SW480 (cell line): ENCODE measurements at regions not wholly inside any gene's neighbourhood (a gene's known extent, or its start where the extent isn't known, plus 50 kb on each side); places are given as distances from the start of the nearest gene placed in this dataset.

Source experiments
- DNase-seq: peaks from one replicate; pipeline ENCODE4 v3.0.0-alpha.2; 2016; ENCODE audit warnings: low spot score

DNA sequence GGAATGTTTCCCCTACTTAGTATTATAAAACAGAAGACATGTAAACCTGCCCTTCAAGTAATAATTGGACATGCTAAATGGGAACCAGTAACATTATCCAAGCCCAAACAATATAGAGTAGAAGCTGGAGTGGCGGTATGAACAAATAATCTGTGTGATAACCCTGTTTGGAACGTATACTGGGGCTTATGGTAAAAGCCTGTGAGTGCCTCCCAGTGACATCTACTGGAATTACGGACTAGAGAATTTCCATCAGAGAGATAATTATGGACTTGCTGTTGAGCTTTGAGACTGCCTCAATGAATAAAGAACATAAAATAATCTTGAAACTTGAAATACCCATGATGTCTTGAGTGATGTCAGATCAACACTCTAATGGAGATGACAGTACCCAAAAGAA lies 406.3 kb upstream of the GRIA3 start:
- DNase-seq: no peak

DNA sequence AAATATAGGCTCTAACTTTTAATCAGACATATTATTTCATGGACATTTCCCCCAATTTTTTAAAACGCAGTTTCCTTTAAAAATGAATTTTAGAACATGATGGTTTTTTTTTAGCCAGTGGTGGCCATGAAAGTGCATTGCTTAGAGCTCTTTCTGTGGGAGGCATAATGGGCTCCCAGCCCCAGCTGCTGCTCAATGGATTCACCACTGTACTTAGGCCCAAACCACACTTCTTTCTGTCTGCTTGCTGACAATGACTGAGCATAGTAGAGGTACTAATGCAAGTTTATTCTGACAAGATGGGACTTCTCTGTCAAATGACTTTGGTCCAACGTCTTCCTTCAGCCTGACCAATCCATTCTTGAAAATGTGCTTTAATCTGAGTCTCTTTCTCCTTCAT lies 400.2 kb upstream of the GRIA3 start:
- DNase-seq: no peak

DNA sequence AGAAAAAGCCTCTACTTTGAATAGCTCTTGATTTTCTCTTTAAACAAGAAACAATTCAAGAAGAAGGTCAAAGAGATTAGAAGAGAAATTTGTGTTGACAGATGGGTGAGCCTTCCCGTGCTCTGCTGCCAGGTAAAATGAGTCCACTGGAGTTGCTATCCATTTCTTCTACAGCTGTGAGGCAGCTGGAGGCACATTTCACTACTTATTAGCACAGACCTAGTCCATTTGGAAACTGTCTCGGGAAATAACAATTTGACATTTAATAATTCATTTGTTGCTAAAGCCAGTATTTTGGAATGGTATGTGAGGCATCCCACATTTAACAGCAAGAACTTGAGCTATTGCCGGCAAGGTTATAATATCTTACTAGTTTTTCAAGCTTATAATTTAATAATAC lies 396.8 kb upstream of the GRIA3 start:
- no peak for DNase-seq

DNA sequence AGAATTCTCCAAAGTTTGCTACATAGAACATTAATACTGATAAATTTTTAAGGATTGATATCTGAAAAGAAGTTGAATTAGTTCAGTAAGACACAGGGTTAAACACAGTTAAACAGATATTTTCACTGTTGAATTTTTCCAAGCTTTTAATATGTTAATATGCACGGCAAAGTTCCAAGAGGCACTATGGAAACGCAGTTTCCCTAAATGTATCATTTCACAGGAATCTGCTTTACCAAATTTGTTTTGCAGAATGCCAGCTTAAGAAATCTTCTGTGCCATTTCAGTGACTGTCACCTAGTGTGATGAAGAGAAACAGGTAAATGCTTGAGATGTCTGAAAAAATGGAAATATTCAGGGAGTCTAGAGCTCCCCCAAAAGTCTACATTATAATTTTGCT lies 395.9 kb upstream of the GRIA3 start:
- DNase-seq: no peak

DNA sequence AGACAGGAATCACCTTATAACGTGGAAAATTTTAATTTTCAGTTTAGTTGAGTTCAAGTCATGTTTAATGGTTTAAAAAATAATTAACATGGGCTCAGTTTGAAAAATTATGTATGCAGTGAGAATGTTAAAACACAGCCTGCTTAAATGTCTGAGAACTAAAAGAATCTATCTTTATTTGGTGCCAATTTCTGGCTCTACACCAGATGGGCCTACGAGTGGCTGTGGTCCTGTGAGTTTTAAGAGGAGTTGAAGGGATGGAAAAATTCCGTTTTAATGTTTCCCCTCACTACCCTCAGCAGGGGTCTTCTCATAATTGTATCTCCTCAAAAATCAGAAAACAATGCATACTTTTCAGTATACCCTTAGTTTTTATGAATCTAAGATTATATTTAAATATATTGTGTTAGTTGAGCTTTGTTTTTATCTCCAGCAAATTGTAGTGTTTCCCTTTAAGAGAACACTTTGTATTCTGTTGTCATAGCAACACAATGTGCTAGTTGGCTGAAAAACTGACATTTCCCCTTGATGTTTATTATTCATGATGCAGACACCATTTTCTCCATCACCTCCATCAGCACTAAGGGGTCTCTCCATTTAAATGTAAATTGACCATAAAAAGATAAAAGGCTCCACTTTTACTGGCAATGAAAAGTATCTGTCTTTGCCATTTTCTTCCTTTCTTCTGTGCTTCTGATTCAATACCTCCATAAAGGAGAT lies 393.5 kb upstream of the GRIA3 start:
- DNase-seq: no peak

DNA sequence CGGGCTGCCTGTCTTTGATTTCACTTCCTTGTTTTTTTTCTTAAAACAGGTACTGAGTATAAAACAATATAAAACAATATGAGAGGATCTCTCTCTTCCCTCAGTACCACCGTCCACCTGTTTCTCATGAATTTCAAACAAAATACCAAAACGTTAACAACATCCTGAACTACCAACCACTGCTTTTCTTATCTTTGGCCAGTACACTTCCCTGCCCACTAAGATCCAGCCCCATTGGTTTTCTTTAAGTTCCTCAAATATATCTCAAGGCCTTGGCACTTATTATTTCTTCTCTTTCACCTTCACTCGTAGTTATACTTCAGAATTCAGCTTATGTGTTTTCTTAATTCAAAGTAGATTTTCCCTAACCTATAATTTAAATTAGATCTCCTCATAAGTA lies 370.2 kb upstream of the GRIA3 start:
- DNase-seq: no peak

DNA sequence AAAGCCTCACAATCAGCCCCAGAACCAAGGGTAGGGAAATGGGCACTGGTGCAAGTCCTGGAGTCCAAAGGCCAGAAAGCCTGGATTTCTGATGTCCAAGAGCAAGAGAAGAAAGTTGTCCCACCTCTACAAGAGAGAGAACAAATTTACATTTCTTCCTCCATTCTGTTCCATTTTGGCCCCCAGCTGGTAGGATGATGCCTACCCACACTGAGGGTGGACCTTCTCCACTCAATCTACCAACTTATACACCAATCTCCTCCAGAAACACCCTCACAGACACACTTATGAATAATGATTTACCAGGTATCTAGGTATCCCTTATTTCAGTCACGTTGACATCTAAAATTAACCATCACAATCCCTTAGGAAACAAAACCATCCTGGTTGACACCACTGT lies 367.8 kb upstream of the GRIA3 start:
- DNase-seq: no peak

DNA sequence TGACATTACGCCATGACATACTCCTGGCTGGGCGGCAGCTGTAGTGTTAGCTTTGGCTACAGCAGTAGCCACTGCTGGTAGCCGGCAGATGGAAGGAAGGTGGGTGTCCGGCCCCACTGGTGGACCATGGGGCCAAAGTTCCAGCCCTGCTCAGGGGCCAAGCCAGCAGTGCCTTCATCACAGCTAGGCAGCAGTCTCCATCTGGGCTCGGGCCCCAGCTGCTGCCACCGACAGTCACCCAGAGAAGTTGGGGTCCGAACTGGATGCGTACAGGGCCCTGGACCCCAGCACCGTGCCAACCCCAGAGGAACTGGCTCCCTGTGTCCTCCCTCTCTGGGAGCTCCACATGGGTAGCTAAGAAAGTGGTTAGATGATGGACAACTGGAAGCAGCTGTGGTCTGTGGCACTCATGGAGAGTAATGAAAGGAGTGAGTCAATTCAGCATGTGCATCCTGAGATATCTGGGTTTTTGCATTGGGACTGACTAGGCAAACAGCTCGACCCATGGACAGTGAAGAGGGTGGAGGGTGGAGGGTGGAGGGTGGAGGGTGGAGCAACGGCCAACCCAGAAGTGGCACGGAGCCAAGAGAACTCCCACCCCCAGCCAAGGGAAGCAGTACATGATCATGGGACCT lies 366.6 kb upstream of the GRIA3 start:
- no peak for DNase-seq

DNA sequence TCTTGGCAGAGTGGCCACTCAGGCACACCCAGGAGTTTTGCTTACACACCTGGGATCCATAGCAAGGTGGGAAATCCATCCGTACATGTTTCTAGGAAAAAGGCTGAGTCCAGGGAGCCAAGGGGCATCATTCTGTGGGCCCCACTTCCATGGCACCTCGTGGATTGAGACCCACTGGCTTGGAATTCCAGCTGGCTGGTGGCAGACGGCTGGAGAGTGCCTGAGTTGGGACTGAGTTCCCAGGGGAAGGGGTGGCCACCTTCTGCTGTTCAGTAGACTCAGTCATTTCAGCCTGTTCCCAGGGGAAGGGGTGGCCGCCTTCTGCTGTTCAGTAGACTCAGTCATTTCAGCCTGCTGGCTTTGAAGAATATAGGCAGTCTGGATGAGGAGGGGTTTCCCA lies 366.0 kb upstream of the GRIA3 start:
- DNase-seq: no peak

DNA sequence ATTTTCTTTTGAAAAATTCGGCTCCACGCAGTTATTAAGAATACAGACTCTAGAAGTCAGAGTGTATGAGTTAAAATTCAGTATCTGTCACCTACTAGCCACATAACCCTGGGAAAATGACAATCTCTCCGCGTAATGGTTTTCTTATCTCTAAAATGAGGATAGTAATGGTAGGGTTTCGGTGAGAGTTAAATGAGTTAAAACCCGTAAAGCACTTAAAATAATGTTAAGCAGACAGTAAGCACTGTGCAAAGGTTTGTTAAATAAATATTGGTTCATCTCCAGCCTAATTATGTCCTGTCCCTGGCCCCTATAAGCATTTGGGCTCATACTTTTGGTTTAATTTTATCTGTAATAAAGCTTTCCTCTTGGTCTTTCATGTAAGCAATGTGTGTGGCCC lies 350.8 kb upstream of the GRIA3 start:
- DNase-seq: no peak

DNA sequence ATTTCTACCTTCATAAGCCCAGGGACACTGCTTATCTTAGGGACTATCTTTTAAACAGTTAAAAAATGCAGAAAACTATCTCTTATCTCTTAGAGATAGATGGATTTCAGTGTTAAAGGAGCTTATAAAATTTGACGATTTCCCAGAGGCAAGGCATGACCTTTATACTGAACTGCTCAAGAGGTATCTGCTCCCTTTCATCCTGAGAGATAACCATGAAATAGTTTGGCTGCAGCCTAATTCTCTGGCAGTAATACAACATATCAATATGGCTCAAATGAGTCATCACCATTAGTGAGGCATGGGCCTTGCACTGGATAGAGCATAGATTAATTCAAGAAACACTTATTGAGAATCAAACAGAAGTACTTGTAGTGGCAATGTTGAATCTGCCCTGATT lies 348.2 kb upstream of the GRIA3 start:
- no peak for DNase-seq

DNA sequence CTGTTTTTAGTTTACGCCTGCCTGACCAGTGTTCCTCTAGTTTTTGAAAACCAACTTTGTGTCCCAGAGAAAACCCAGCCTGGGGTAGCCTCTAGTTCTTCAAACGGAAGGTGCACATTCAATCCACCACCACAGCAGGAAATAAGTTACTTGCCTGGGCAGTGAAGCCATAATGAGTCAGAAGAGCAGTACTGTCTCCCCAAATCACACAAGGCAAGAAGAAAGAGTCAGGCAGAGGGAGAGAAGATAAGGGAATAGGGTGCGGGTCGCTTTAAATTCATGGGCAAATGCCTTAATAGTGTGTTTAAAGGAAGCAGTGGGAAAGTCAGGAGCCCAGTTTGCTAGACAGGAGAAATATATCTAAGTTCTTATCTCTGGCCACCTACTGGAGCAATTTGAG lies 333.8 kb upstream of the GRIA3 start:
- DNase-seq: no peak

DNA sequence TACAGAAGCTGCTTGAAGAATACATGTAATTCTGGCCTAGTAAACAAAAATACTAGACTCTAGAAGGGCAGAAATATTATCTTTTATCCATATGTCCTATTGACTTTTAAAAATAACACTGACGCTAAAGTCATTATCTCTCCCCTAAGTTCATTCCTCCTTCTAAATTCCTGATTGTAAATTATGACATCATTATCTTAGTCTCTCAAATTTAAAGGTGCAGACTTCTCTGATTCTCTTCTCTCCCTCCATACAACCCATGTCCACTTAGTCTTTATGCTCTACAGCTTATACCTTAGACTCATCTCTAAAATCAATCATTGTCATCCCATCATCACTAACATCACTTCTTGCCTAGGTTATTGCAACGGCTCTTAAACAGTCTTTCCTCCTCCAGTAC lies 327.9 kb upstream of the GRIA3 start:
- DNase-seq: no peak

DNA sequence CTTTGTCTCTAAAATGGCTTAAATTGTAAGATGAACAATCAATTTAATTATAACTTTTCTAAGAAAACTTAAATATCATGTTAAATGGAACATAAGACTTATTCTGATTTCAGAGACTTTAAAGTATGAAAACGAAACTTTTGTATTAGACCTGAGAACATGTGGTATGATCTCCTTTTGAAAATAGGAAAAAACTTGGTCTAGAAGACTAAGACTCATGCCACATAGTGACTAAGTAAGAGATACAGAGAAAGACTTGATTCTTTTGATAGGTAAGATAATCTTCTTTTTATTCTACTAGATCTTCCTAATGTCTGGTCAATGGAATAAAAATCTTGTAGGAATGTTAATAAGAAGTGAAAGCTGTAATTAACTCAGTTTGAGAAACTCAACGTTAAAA lies 326.3 kb upstream of the GRIA3 start:
- no peak for DNase-seq

DNA sequence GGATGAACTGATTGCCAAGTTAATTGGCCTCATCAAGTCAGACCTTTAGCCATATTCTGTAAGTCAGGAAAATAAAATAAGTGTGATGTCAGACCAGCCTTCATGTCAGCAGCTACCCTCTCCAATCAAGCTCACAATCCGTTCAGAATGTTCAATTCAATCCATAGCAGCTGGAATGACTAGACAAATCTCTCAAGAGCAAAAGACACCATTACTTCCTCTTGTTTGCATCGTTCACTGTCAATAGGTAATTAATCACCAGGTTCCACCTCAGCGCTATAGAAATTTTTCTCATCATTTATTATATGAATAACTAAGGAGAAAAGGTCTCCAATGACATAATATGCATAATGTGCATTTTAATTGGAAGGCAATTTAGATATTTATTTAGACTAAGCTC lies 321.0 kb upstream of the GRIA3 start:
- no peak for DNase-seq

DNA sequence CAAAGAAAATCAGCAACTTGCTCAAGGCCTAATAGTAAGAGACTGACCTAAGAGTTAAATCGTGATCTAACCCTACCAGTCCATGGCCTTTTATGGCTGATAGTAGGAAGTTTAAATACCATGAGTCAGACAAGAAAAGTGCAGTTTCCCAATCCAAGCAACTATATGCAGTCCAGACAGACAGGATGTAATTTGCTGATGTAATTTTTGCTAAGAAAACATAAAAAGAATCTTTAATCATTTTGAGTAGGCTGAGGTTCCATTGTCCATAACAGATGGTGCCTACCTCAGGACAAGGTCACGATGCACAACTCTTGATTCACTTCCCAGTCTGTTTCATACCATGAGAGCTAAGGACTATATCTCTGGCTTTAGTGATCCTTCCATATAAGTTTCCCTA lies 317.5 kb upstream of the GRIA3 start:
- no peak for DNase-seq

DNA sequence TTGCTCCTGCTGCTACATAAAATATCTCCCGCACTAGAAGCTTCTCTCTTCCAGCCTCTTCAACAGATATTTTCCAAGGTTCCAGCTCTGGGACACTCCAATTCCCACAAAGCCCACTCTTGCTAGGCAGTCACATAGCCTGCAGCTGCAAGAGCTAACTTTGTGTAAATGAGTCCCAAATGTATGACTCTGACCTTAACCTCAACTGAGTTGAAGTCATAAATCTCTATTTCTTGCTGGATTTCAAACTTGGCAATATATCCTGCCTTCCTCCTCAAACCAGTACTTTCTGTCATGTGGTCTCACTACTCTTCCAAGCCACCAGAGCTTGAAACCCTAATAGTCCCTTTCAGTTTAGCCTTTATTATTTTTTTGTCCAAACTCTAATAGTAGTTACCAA lies 315.4 kb upstream of the GRIA3 start:
- no peak for DNase-seq

DNA sequence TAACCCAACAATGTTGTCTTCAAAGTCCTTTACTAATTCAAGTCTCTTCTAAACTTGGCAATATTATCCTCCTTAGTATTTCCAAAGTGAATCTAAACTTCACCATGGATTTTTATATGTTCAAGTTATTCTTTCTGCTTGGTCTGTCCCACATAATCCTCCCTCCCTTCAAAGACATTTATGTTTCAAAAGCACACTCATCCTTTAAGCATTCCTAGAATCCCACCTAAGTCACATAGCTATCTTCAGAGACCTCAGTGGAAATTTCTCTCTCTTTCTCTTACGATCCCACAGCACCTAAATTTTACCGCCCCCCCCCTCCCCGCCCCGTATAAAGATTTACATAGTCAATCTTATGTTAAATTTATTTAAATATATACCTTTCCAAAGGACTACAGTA lies 314.9 kb upstream of the GRIA3 start:
- DNase-seq: no peak

DNA sequence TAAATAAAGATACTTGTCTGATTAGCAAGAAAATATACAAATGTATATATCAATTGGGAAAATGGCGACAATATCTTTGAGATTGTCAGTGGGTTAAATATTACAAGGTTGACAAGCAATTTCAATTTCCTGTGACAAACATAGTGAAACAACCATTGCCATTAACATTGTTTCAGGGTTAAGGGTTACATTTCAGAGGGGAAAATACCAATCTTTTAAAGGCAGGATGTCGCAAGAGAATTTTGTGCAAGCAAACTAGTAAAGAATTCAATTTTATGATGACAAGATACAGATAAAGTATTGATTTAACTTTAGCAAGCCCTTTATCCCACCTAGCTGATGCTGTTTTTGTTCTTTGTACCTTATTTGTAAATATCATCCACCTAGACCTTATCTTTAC lies 305.8 kb upstream of the GRIA3 start:
- no peak for DNase-seq

DNA sequence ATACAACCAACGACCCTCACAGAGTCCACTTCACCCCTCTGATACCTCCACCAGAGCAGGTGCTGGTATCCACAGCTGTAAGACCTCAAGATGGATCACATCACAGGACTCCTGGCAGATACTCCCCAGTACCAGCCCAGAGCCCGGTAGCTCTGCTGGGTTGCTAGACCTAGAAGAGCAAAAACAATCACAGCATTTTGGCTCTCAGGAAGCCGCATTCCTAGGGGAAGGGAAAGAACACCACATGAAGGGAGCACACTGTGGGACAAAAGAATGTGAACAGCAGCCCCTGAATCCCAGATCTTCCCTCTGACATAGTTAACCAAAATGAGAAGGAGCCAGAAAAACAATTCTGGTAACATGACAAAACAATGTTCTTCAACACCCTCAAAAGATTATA lies 303.1 kb upstream of the GRIA3 start:
- no peak for DNase-seq

DNA sequence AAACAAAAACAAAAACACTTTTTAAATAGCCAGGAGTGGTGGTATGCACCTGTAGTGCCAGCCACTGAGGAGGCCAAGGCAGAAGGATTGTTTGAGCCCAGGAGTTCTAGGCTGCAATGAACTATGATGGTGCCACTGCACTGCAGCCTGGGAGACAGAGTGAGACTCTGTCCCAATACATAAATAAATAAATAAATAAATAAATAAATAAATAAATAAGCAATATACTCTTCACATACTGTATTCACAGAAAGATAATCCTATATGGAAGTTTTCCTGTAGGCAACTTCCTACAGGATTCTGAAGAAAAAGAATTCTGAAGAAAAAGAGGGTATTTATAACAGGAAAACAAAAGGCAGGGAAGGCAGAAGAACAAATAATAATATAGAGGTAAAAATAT lies 293.3 kb upstream of the GRIA3 start:
- DNase-seq: no peak

DNA sequence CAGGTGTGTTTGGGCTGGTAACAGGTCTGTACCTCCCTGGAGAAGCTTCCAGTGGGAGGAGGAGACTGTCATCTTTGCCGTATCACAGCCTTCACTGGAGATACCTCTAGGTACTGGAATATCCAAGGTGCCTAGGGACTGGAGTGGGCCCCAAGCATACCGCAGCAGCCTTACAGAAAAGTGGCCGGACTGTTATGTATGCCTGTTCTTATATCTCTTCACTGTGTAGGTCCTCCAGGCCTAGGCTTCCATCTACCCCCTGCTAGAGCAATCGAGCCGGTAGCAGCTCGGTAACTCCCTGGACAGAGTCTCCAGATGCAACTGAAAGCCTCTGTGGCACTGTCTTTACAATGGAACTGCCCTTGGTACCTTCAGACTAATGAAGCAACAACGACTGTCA lies 277.4 kb upstream of the GRIA3 start:
- no peak for DNase-seq

DNA sequence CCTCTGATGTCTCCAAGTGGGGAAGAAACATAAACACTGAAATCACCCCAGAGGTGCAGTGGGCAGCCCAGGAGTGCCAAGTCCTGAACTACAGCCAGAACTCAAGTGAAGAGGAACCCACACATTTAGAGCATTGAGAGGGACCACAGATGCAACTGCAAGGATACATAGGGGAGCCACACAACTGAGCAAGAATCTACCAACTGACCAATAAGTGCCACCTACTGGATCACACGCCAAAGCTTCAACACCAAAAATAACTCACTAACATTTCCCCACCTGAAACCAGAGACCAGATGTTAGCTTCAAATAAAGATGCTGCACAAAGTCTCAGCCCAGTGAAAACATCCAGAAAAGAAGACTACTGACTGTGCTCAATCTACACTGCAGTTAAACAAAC lies 276.7 kb upstream of the GRIA3 start:
- no peak for DNase-seq

DNA sequence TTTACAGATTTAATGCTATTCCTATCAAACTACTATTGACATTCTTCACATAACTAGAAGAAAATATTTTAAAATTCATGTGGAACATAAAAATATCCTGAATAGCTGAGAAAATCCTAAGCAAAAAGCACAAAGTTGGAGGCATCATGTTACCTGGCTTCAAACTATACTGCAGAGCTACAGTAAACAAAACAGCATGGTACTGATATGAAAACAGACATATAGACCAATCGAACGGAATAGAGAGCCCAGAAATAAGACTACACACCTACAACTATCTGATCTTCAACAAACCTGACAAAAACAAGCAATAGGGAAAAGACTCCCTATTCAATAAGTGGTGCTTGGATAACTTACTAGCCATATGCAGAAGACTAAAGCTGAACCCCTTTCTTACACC lies 273.4 kb upstream of the GRIA3 start:
- no peak for DNase-seq
